ENCODE measurements at regions not wholly inside any gene's neighbourhood (a gene's known extent, or its start where the extent isn't known, plus 50 kb on each side); places are given as distances from the start of the nearest gene placed in this dataset.

DNA sequence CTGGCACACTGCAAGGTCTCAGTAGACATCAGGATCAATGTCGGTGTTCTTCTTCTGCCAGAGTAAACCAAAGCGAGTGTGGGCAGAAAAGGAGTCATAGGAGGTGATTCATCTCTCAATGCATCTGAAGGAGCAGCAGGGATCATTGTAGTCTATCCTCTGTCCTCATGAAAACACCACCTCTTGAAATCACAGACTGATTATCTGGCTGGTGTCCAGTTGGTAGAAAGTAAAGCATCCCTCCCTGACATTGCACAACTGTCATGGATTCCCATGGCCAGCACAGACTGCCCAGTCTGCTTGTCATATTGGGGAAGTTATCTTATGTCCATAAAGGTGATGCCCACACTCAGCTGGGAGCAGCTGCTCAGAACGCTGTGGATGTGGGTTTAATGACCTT lies 74.1 kb downstream of the ABCC12 start:
- no peak for TF ChIP-seq EZH2 (IDR thresholded peaks at IDR 0.05; ENCODE audit: insufficient read depth, poor library complexity, severe bottlenecking)
- TF ChIP-seq EZH2phosphoT487 (IDR thresholded peaks at IDR 0.05; ENCODE audit: insufficient read depth, low read depth), result no peak
